A549 (cell line): ENCODE measurements at regions not wholly inside any gene's neighbourhood (a gene's known extent, or its start where the extent isn't known, plus 50 kb on each side); places are given as distances from the start of the nearest gene placed in this dataset.

ENCODE experiments used
- CHD2 ChIP-seq: fragments of 150-350 bp; IDR thresholded peaks from 2 replicates; pipeline ENCODE4 v1.6.1; 2014; ENCODE audit warnings: low read length; ENCODE audit not compliant: partially characterized antibody
- CHD4 ChIP-seq: fragments of 200-600 bp; sonication (generic); IDR thresholded peaks from 2 replicates; pipeline ENCODE4 v1.6.1; 2016; ENCODE audit warnings: antibody characterized with exemption, mild to moderate bottlenecking, borderline replicate concordance
- JUNB ChIP-seq: fragments of >200 bp; sonication (Bioruptor Twin); formaldehyde crosslinking; IDR thresholded peaks from 2 replicates; pipeline ENCODE4 v1.6.1; 2016
- POLR2A ChIP-seq: IDR thresholded peaks from 2 replicates; pipeline ENCODE4 v1.6.1; 2012; ENCODE audit warnings: mild to moderate bottlenecking, low read length
- RFX5 ChIP-seq: fragments of 450-650 bp; IDR thresholded peaks from 2 replicates; pipeline ENCODE4 v1.7.1; 2014; ENCODE audit warnings: antibody characterized with exemption, mild to moderate bottlenecking, moderate library complexity
- USF2 ChIP-seq: fragments of 450-650 bp; IDR thresholded peaks from 2 replicates; pipeline ENCODE4 v1.6.1; 2014; ENCODE audit warnings: antibody characterized with exemption
- TF ChIP-seq, protein P1 (sequence below): fragments of >200 bp; sonication (Bioruptor Twin); formaldehyde crosslinking; IDR thresholded peaks from 3 replicates; pipeline ENCODE4 v1.5.1; 2016
- TF ChIP-seq, protein P2 (sequence below): fragments of 150-350 bp; IDR thresholded peaks from 2 replicates; pipeline ENCODE4 v1.6.1; 2014; ENCODE audit warnings: low read depth, mild to moderate bottlenecking, low read length
- TF ChIP-seq, protein P3 (sequence below): fragments of 250-450 bp; sonication (Bioruptor Pico); IDR thresholded peaks from 2 replicates; pipeline ENCODE4 v1.5.0; 2021; ENCODE audit warnings: mild to moderate bottlenecking, moderate library complexity, borderline replicate concordance

DNA sequence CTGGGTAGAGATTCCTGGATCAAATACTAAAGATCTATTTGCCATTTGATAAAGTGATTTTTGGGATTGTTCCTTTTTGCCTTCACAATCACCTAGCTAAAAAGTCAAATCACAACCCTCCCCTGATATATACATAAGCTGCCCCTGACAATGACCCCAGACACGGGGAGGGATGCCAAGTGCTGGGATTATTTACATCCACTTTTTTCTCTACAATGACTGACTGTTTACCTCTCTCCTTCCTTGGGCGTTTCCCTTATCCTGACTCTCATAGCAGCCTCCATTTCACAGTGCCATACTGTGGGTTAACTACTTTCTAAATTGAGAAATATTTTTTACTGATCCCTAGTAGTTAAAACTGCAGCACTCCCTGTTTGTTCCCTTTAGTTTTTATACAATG is 150.8 kb upstream of the TMEM170B start:
- TF ChIP-seq USF2 (no peak), POLR2A (no peak), CHD4 (no peak), CHD2 (no peak), JUNB (no peak), RFX5 (no peak)
- TF ChIP-seq, protein P1, sequence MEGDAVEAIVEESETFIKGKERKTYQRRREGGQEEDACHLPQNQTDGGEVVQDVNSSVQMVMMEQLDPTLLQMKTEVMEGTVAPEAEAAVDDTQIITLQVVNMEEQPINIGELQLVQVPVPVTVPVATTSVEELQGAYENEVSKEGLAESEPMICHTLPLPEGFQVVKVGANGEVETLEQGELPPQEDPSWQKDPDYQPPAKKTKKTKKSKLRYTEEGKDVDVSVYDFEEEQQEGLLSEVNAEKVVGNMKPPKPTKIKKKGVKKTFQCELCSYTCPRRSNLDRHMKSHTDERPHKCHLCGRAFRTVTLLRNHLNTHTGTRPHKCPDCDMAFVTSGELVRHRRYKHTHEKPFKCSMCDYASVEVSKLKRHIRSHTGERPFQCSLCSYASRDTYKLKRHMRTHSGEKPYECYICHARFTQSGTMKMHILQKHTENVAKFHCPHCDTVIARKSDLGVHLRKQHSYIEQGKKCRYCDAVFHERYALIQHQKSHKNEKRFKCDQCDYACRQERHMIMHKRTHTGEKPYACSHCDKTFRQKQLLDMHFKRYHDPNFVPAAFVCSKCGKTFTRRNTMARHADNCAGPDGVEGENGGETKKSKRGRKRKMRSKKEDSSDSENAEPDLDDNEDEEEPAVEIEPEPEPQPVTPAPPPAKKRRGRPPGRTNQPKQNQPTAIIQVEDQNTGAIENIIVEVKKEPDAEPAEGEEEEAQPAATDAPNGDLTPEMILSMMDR, result no peak
- TF ChIP-seq, protein P2, sequence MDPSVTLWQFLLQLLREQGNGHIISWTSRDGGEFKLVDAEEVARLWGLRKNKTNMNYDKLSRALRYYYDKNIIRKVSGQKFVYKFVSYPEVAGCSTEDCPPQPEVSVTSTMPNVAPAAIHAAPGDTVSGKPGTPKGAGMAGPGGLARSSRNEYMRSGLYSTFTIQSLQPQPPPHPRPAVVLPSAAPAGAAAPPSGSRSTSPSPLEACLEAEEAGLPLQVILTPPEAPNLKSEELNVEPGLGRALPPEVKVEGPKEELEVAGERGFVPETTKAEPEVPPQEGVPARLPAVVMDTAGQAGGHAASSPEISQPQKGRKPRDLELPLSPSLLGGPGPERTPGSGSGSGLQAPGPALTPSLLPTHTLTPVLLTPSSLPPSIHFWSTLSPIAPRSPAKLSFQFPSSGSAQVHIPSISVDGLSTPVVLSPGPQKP, result no peak
- TF ChIP-seq, protein P3, sequence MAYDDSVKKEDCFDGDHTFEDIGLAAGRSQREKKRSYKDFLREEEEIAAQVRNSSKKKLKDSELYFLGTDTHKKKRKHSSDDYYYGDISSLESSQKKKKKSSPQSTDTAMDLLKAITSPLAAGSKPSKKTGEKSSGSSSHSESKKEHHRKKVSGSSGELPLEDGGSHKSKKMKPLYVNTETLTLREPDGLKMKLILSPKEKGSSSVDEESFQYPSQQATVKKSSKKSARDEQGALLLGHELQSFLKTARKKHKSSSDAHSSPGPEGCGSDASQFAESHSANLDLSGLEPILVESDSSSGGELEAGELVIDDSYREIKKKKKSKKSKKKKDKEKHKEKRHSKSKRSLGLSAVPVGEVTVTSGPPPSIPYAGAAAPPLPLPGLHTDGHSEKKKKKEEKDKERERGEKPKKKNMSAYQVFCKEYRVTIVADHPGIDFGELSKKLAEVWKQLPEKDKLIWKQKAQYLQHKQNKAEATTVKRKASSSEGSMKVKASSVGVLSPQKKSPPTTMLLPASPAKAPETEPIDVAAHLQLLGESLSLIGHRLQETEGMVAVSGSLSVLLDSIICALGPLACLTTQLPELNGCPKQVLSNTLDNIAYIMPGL (CRISPR knock-in tag), result no peak
